CD4-positive, alpha-beta T cell treated with Interleukin-1 beta for 1 hour (primary cell): ENCODE measurements at regions not wholly inside any gene's neighbourhood (a gene's known extent, or its start where the extent isn't known, plus 50 kb on each side); places are given as distances from the start of the nearest gene placed in this dataset.
"Not testable (repeated sequence)": the region's sequence is repeated elsewhere in the genome, so short reads cannot be mapped to it uniquely, and the experiment has no call there.

ENCODE experiments used
- DNase-seq, 2 donors: peaks; one replicate each; pipeline ENCODE4 v3.0.0-alpha.2; 2020 to 2022

- no peak for DNase-seq
Observed at GRCh38 chr2:173550143-173550542, 195.5 kb downstream of the CDCA7 start.

DNA sequence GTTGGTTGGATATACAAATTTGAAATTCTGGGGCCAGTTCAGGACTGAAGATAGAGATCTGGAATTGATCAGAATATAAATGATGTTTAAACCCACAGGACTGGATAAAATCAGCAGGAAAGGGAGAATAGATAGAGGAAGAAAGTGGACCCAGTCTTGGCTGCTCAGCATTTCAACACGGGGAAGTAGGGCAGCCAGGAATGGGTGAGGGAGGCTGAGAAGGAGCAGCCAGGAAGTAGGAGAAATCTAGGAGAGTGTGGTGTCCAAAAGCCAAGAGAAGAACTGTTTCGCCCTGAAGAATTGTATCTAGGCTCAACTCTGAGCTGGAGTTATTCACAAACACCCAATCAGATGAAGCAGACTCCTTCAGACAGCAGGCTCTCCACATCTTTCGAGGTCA, 197.9 kb downstream of the CDCA7 start:
- DNase-seq, result no peak

- no peak for DNase-seq
Observed at GRCh38 chr2:173553593-173553992, 198.9 kb downstream of the CDCA7 start.

GRCh38 chr2:173555833-173556232, 201.2 kb downstream of the CDCA7 start:
- DNase-seq, result no peak

DNA sequence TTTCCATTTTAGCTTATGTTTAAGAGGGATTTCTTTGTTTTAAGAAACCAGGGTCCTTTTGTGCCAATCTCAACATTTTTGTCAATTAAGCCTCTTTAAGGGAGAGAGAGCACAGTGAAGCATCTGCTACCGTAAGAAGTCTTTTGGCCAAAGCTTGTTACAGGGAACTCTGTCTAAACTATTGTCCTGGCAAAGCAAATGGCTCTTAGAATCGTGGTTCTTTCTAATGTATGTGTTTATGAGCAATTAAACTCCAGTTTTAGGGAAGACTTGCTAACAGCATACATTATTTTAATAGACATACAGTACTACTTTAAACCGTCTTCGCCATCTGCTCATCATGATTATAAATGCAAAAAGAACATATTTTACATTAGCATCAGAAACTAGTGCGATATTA, 202.1 kb downstream of the CDCA7 start:
- no peak for DNase-seq

GRCh38 chr2:173557497-173557896, 202.8 kb downstream of the CDCA7 start:
- no peak for DNase-seq

DNA sequence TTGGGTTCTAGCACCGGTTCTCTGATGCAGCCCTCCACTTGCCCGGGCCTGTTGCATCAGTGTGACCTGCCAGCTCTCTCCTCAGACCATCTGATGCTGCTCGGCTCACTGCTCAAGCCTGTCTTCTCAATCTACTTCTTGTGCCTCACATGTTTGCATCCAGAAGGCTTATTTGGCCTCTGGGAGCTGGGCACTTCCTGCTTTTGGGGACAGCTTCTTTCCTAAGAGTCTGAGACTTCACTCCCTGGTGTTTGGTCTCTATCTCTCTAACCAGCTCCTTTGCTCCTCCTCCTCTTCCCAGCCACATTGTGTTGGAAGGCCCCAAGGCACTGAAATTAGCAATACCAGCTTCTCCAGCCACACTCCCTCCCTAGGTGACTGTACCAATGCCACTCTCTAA, 212.8 kb downstream of the CDCA7 start:
- no peak for DNase-seq

GRCh38 chr2:173568054-173568453, 213.4 kb downstream of the CDCA7 start:
- DNase-seq, result no peak

GRCh38 chr2:173571021-173571821, 216.5 kb downstream of the CDCA7 start:
- DNase-seq, result no peak

DNA sequence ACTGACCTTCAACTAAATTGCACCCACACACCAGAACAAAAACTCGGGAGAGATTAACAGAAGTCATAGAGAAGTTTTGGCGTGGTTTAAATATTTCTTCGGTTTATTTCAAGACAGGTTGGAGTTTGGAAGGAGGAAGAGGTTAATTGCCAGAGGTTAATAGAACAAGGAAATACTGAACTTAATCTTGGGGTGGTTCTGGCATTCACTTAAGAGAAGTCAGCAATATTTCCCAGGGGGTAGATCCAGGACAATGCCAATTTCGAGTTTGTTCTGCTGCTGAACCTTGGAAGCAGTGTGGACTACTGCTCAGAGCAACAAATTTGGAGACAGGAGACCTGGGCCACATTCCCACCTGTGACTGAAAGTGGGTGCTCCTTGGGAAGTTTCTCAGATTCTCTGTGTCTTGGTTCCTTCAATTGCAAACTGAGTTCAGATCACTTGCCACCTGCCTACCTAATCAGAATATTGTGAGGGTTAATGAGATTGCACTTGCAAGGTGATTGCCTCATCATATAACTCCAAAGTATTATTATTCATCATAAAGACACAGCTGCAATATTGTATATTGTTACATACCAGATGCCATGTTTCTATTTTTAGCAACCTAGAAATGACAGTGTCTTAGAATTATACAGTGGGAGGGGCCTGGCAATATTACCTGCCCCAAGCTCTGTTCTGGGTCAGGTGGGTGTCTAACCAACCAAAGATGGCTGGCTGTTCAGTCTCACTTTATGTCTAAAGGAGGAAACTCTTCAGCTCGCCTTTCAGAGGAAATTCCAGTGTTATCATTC, 217.4 kb downstream of the CDCA7 start:
- no peak for DNase-seq

DNA sequence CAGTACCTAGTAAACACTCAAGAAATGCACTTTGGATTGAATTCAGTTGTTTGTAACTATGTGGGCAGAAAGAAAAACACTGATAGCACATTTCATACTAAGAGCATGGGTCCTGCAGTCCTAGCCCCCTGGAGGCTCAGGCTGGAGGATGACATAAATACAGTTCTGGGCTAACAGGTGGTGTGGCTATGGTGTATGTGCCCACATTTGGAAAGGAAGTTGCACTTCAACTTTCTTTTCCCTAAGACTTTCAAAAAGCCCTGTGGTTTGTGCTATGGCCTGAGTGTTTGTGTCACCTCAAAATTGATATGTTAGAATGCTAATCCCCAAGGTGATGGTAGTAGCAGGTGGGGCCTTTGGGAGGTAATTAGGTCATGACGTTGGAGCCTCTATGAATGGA, 218.2 kb downstream of the CDCA7 start:
- no peak for DNase-seq

- DNase-seq, result not testable (repeated sequence)
Observed at GRCh38 chr2:173573782-173574181, 219.1 kb downstream of the CDCA7 start.

- DNase-seq, result no peak
Observed at GRCh38 chr2:173574324-173575112, 219.8 kb downstream of the CDCA7 start.

GRCh38 chr2:173578404-173579107, 223.9 kb downstream of the CDCA7 start:
- no peak for DNase-seq

DNA sequence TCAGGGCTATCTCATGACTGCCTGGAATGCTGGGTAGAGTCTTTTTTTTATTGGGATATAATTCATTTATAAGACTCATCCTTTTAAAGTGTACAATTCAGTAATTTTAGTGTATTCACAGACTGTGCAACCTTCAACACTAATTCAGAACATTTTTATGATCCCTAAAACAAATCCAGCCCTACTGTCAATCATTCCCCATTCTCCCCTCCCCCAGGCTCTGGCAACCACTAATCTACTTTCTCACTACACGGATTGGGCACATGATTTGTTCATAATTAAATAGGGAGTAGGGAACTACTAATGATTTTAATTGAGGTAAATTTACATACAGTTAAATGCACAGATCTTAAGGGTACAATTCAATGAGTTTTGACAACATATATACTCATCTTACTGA, 225.7 kb downstream of the CDCA7 start:
- DNase-seq, result no peak

DNA sequence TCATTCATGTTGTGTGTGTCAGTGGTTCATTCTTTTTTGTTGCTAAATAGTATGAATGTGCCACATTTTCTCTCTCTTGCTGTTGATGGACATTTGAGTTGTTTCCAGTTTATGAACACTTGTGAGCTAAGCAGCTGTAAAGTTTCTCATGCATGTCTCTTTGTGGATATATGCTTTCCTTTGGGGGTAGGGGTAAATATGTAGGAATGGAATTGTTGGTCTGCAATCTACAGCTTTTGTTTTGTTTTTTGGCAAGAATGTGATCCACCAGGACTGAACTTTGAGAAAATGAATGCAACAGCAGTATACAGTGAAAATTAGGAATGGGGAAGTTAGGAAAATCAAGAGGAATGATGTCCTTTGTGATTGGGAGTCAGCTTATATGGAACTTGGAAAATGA, 226.3 kb downstream of the CDCA7 start:
- no peak for DNase-seq

- no peak for DNase-seq
Observed at GRCh38 chr2:173583196-173583595, 228.5 kb downstream of the CDCA7 start.

DNA sequence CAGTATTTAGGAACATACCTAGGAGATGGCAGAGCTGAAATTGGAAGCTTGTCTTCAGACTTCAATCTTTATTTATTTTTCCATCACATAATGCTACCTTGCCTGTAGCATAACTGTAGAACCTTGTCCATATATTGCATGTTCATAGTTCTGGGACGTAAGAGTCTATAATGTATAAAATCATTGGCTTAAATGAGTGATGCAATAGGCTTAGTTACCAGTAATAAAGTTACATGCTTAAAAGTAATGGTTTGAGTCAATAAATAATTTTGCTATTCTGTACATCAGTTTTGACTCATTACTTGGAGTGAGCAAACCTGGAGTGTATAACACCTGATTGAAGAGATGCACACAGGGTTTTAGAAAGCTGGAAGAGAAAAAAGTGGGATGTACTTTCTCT, 229.3 kb downstream of the CDCA7 start:
- no peak for DNase-seq

GRCh38 chr2:173584676-173585458, 230.2 kb downstream of the CDCA7 start:
- no peak for DNase-seq

DNA sequence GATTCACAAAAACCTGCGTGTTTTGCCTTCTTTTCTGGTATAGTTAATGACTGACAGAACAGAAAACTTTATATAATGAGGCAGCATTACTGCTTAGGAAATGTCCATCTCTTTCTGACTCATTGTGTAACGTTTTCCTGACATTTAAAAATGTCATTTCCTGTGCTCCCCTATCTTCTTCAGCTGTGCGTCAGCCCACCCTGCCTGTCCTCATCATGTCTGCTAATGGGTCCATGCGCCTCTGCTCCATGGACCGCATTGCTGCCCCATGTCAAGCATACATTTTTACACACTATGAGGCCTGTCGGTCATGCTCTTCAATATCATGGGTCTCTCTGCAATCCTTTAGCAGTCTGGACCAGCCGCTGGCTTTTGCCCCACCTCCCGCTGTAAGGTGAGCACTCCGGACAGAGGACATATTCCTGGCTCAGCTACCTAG, 234.3 kb downstream of the CDCA7 start:
- DNase-seq, result no peak

- no peak for DNase-seq
Observed at GRCh38 chr2:173589604-173590275, 235.1 kb downstream of the CDCA7 start.
